Osteocyte (in vitro differentiated cells): ENCODE measurements at regions not wholly inside any gene's neighbourhood (a gene's known extent, or its start where the extent isn't known, plus 50 kb on each side); places are given as distances from the start of the nearest gene placed in this dataset.
"Not testable (repeated sequence)": the region's sequence is repeated elsewhere in the genome, so short reads cannot be mapped to it uniquely, and the experiment has no call there.

ENCODE experiments used
- DNase-seq: peaks from one replicate; pipeline ENCODE4 v3.0.0; 2021; ENCODE audit warnings: mixed read lengths; ENCODE audit not compliant: unreplicated experiment; ENCODE audit errors: extremely low spot score
- H3K27ac Mint-ChIP-seq: one replicate; pipeline ENCODE4 v1.8.0; 2021; ENCODE audit warnings: mild to moderate bottlenecking, mixed read lengths; ENCODE audit not compliant: unreplicated experiment
- H3K27me3 Mint-ChIP-seq: one replicate; pipeline ENCODE4 v1.8.0; 2021; ENCODE audit warnings: mixed read lengths; ENCODE audit not compliant: unreplicated experiment
- H3K36me3 Mint-ChIP-seq: one replicate; pipeline ENCODE4 v1.8.0; 2021; ENCODE audit warnings: mixed read lengths; ENCODE audit not compliant: unreplicated experiment
- H3K4me1 Mint-ChIP-seq: one replicate; pipeline ENCODE4 v1.8.0; 2021; ENCODE audit warnings: mixed read lengths; ENCODE audit not compliant: unreplicated experiment
- H3K4me3 Mint-ChIP-seq: one replicate; pipeline ENCODE4 v1.8.0; 2021; ENCODE audit warnings: mild to moderate bottlenecking, moderate library complexity, mixed read lengths; ENCODE audit not compliant: unreplicated experiment
- H3K9me3 Mint-ChIP-seq: one replicate; pipeline ENCODE4 v1.8.0; 2021; ENCODE audit warnings: mixed read lengths; ENCODE audit not compliant: unreplicated experiment
- TF ChIP-seq, protein P1 (sequence below): fragments of 200-600 bp; sonication (generic); IDR thresholded peaks from 2 replicates; pipeline ENCODE4 v1.5.0; 2021; ENCODE audit warnings: antibody characterized with exemption, mild to moderate bottlenecking, moderate library complexity

DNA sequence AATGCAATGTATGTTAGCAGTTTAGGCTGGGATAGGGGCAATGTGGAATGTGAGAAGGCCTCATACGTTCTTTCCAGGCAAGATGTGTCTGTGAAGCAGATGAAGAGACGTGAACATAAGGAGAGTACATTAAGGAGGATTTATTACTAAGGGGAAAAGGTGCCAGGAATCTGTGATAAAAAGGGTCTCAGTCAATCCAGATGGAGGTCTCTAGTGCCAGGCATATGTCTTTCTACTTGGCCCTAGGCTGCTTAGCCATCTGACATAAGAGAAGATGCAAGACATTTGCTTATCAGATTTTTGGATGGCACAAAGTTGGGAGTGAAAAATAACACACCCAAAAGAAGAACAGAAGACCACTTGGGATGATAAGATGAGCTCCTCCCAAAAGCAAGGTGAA lies 93.0 kb upstream of the PRKG2 start:
- Mint-ChIP-seq H3K27me3 (peaks cover 3% of the 10 kb centered on the region), H3K36me3 (no peaks in the 10 kb centered on the region), H3K4me1 (no peaks in the 10 kb centered on the region), H3K4me3 (no peak overlapping the region), H3K27ac (no peak overlapping the region), H3K9me3 (peaks cover 4% of the 10 kb centered on the region)
- TF ChIP-seq, protein P1, sequence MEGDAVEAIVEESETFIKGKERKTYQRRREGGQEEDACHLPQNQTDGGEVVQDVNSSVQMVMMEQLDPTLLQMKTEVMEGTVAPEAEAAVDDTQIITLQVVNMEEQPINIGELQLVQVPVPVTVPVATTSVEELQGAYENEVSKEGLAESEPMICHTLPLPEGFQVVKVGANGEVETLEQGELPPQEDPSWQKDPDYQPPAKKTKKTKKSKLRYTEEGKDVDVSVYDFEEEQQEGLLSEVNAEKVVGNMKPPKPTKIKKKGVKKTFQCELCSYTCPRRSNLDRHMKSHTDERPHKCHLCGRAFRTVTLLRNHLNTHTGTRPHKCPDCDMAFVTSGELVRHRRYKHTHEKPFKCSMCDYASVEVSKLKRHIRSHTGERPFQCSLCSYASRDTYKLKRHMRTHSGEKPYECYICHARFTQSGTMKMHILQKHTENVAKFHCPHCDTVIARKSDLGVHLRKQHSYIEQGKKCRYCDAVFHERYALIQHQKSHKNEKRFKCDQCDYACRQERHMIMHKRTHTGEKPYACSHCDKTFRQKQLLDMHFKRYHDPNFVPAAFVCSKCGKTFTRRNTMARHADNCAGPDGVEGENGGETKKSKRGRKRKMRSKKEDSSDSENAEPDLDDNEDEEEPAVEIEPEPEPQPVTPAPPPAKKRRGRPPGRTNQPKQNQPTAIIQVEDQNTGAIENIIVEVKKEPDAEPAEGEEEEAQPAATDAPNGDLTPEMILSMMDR, result no peak
- no peak for DNase-seq

DNA sequence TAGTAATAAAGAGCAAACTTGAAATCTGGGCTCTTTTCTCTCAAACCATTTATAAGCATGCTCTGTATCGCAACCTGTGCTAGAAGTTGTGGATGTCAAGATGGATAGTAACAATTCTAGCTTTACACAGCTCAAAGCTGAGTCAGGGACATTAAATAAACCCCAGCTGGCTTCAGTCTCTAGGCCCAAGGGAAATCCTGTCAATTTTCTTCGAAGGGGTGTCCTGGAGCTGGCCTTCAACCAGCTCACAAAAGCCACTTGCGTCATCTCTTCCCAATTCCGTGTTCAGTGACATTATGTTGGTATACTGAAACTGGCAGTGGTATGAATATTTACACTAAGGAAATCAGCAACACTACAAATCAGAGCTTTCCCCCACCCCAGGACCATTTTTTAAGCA lies 89.8 kb upstream of the PRKG2 start:
- H3K9me3 Mint-ChIP-seq, result no peaks in the 10 kb centered on the region
- peaks cover 3% of the 10 kb centered on the region for H3K27me3 Mint-ChIP-seq
- no peaks in the 10 kb centered on the region for H3K36me3 Mint-ChIP-seq
- H3K27ac Mint-ChIP-seq, result no peak overlapping the region
- no peak overlapping the region for H3K4me3 Mint-ChIP-seq
- no peak for DNase-seq
- H3K4me1 Mint-ChIP-seq, result no peaks in the 10 kb centered on the region
- TF ChIP-seq, protein P1, result no peak

DNA sequence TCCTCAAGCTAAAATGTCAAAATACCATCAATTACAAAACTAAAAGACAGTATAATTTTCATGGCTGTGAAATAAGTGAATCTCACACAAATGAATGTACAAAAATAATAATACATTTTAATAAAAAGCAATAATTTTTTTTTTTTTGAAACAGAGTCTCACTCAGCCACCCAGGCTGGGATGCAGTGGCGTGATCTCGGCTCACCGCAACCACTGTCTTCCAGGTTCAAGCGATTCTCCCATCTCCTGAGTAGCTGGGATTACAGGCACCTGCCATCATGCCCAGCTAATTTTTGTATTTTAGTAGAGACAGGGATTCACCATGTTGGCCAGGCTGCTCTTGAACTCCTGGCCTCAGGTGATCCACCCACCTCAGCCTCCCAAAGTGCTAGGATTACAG lies 85.3 kb upstream of the PRKG2 start:
- DNase-seq, H3K4me3 Mint-ChIP-seq, H3K27me3 Mint-ChIP-seq, H3K36me3 Mint-ChIP-seq, H3K4me1 Mint-ChIP-seq, H3K9me3 Mint-ChIP-seq, H3K27ac Mint-ChIP-seq: not testable (repeated sequence)

DNA sequence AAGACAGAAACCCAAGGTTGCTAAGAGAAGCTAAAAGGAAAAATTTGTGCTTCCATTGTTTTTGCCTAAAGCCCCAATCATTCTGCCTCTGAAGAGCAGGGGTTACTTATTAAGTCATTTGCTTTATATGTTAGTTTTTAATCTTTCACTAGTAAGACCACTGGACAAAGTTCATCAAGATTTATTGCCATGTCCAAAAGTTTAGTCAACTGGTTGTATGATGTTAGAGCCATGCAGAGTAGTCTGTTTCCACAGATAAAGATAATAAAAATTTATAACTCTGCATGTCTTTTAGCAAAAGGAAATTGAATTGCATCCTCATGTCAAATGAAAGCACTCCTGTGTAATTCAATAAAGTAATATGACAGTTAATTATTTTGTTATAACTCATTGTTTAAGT lies 75.8 kb upstream of the PRKG2 start:
- Mint-ChIP-seq H3K9me3 (no peaks in the 10 kb centered on the region), H3K36me3 (no peaks in the 10 kb centered on the region), H3K27me3 (peaks cover 10% of the 10 kb centered on the region), H3K4me3 (no peak overlapping the region), H3K4me1 (no peaks in the 10 kb centered on the region), H3K27ac (no peak overlapping the region)
- no peak for DNase-seq
- TF ChIP-seq, protein P1, result no peak

DNA sequence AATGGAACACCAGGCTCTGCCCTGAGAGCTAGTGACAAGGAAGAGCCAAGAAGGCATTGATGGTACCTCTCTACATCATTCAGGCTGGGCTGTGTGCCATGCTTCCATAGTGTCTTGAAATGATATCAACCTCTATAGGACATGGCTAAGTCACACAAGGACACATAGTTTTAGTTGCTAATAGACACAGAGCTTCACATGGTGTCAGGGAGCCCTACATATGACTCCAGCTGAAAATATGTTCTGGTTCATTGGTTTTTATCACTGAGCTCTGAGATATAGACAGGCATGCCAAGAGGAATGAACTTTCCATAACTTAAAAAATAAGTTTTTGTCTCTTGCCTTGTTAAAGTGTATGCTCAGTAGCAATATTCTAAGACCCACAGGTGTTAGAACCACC lies 72.1 kb upstream of the PRKG2 start:
- no peak for DNase-seq
- TF ChIP-seq, protein P1, result no peak
- H3K27ac Mint-ChIP-seq, result no peak overlapping the region
- H3K36me3 Mint-ChIP-seq, result no peaks in the 10 kb centered on the region
- H3K4me1 Mint-ChIP-seq, result no peaks in the 10 kb centered on the region
- no peak overlapping the region for H3K4me3 Mint-ChIP-seq
- no peaks in the 10 kb centered on the region for H3K9me3 Mint-ChIP-seq
- peaks cover 6% of the 10 kb centered on the region for H3K27me3 Mint-ChIP-seq

DNA sequence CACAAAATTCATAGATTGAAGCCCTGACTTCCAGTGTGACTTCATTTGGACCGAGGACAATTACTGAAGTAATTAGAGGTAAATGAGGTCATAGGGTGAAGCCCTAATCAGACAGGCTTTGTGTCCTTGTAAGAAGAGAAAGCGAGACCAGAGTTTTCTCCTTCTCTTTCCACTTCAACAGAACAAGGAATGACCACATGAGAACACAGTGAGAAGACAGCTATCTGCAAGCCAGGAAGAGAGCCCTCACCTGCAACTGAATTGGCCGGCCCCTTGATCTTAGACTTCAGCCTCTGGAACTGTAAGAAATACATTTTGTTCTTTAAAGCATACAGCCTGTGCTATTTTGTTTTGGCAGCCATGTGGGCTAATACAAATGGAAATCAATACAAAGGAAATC lies 67.1 kb upstream of the PRKG2 start:
- no peaks in the 10 kb centered on the region for H3K4me1 Mint-ChIP-seq
- TF ChIP-seq, protein P1, result no peak

More for the DNA sequence above, 67.1 kb upstream of the PRKG2 start:
- no peaks in the 10 kb centered on the region for H3K9me3 Mint-ChIP-seq
- H3K36me3 Mint-ChIP-seq, result no peaks in the 10 kb centered on the region
- DNase-seq, result no peak
- no peak overlapping the region for H3K4me3 Mint-ChIP-seq
- no peaks in the 10 kb centered on the region for H3K27me3 Mint-ChIP-seq
- H3K27ac Mint-ChIP-seq, result no peak overlapping the region
